ENCODE measurements at regions not wholly inside any gene's neighbourhood (a gene's known extent, or its start where the extent isn't known, plus 50 kb on each side); places are given as distances from the start of the nearest gene placed in this dataset.

GRCh38 chr1:222229672-222230312 lies 318.1 kb downstream of the HHIPL2 start:
- Mint-ChIP-seq H3K4me1 (no peaks in the 10 kb centered on the region), H3K9me3 (peaks cover 18% of the 10 kb centered on the region), H3K27ac (no peak overlapping the region), H3K36me3 (no peaks in the 10 kb centered on the region), H3K27me3 (ENCODE audit: low read depth) (no peaks in the 10 kb centered on the region; the same call in 1 of the 2 replicates), H3K4me3 (no peak overlapping the region)
- no peak for ATAC-seq
- no peak for TF ChIP-seq MXD4 (CRISPR knock-in tag; IDR thresholded peaks at IDR 0.05; ENCODE audit: borderline replicate concordance)
- no peak for TF ChIP-seq ZNF512 (CRISPR knock-in tag; IDR thresholded peaks at IDR 0.05; ENCODE audit: borderline replicate concordance)
- TF ChIP-seq ATF2 (CRISPR knock-in tag; IDR thresholded peaks at IDR 0.05; ENCODE audit: borderline replicate concordance, low read depth) = no peak
- no peak for TF ChIP-seq SOX15 (CRISPR knock-in tag; IDR thresholded peaks at IDR 0.05)
- no peak for TF ChIP-seq ZMAT4 (CRISPR knock-in tag; IDR thresholded peaks at IDR 0.05)
- TF ChIP-seq ERG (CRISPR knock-in tag; IDR thresholded peaks at IDR 0.05) = no peak
- no peak for TF ChIP-seq OVOL2 (CRISPR knock-in tag; IDR thresholded peaks at IDR 0.05; ENCODE audit: borderline replicate concordance)
- no peak for TF ChIP-seq FOXP1 (CRISPR knock-in tag; IDR thresholded peaks at IDR 0.05; ENCODE audit: borderline replicate concordance)
- TF ChIP-seq ZNF396 (CRISPR knock-in tag; IDR thresholded peaks at IDR 0.05; ENCODE audit: borderline replicate concordance) = no peak
- no peak for TF ChIP-seq ATF3 (CRISPR knock-in tag; conservative IDR thresholded peaks at IDR 0.05)
- TF ChIP-seq USF1 (CRISPR knock-in tag; IDR thresholded peaks at IDR 0.05) = no peak
- POLR2A ChIA-PET = no interaction called here
- CTCF ChIA-PET = no interaction called here
- no peak for DNase-seq (ENCODE audit: low spot score)

- Mint-ChIP-seq H3K27ac (no peak overlapping the region), H3K4me1 (peaks cover 21% of the 10 kb centered on the region), H3K36me3 (peaks cover 21% of the 10 kb centered on the region), H3K27me3 (ENCODE audit: low read depth) (peaks cover 4% of the 10 kb centered on the region; the same call in 1 of the 2 replicates), H3K4me3 (no peak overlapping the region), H3K9me3 (peaks cover 38% of the 10 kb centered on the region)
- CTCF ChIA-PET = no interaction called here
- no peak for ATAC-seq
- no peak for DNase-seq (ENCODE audit: low spot score)
- POLR2A ChIA-PET = no interaction called here
- TF ChIP-seq E2F1 (CRISPR knock-in tag; IDR thresholded peaks at IDR 0.05) (no peak), STAT6 (CRISPR knock-in tag; conservative IDR thresholded peaks at IDR 0.05; ENCODE audit: low read depth) (no peak), RELA (CRISPR knock-in tag; IDR thresholded peaks at IDR 0.05; ENCODE audit: borderline replicate concordance) (no peak), ATF6 (CRISPR knock-in tag; IDR thresholded peaks at IDR 0.05) (no peak), FOXP4 (CRISPR knock-in tag; IDR thresholded peaks at IDR 0.05) (no peak), ZNF317 (CRISPR knock-in tag; IDR thresholded peaks at IDR 0.05; ENCODE audit: borderline replicate concordance, low read depth) (no peak), MAX (CRISPR knock-in tag; IDR thresholded peaks at IDR 0.05) (no peak), OVOL2 (CRISPR knock-in tag; IDR thresholded peaks at IDR 0.05; ENCODE audit: borderline replicate concordance) (no peak), TP53 (CRISPR knock-in tag; IDR thresholded peaks at IDR 0.05) (no peak)
Observed at GRCh38 chr1:222225316-222225691, 322.6 kb downstream of the HHIPL2 start.

Data from WTC11 (cell line).